Heart right ventricle (tissue), 16 donors: ENCODE measurements at regions not wholly inside any gene's neighbourhood (a gene's known extent, or its start where the extent isn't known, plus 50 kb on each side); places are given as distances from the start of the nearest gene placed in this dataset.

ENCODE experiments used
- ATAC-seq, 8 donors: fragments of 200-7000 bp; cut with Tn5 transposase; one replicate each; pipeline ENCODE4 v1.9.1; 2020; ENCODE audit warnings: mild to moderate bottlenecking in 8 of 8, moderate library complexity in 8 of 8, moderate number of reproducible peaks in 1 of 8
- DNase-seq, 2 donors: peaks; one replicate each; pipeline ENCODE4 v3.0.0-alpha.2; 2020
- H3K27ac ChIP-seq, 10 donors: fragments of 200-600 bp; sonication (generic) in 2 of 10; one replicate each; pipeline versions ENCODE4 v1.5.0 to v1.8.0; 2020 to 2022; ENCODE audit warnings: mild to moderate bottlenecking in 3 of 10
- H3K27me3 ChIP-seq, 7 donors: fragments of 200-600 bp; one replicate each; pipeline ENCODE4 v1.8.0; 2021 to 2022; ENCODE audit warnings: mild to moderate bottlenecking in 2 of 7
- H3K36me3 ChIP-seq, 9 donors: fragments of 200-600 bp; sonication (generic) in 1 of 9; one replicate each; pipeline versions ENCODE4 v1.5.0 to v1.8.0; 2020 to 2022; ENCODE audit warnings: mild to moderate bottlenecking in 2 of 9
- H3K4me1 ChIP-seq, 9 donors: fragments of 200-600 bp; sonication (generic) in 1 of 9; one replicate each; pipeline versions ENCODE4 v1.5.0 to v1.8.0; 2020 to 2022; ENCODE audit warnings: mild to moderate bottlenecking in 4 of 9
- H3K4me3 ChIP-seq, 10 donors: fragments of 200-600 bp; sonication (generic) in 2 of 10; one replicate each; pipeline versions ENCODE4 v1.5.0 to v1.8.0; 2020 to 2022; ENCODE audit warnings: mild to moderate bottlenecking in 7 of 10, moderate library complexity in 2 of 10
- H3K9me3 ChIP-seq, 11 donors: fragments of 200-600 bp in 10 of 11; sonication (generic) in 2 of 11; one replicate each; pipeline versions ENCODE4 v1.5.0 to v1.8.0; 2013 to 2022; ENCODE audit warnings: mild to moderate bottlenecking in 2 of 11, control low read depth in 1 of 11, moderate library complexity in 1 of 11
- WGBS, 2 donors: extraction: QIAGEN DNeasy Blood & Tissue Kit; methylation state at CpG; one replicate each; pipeline ENCODE4 v1.1.7; 2013; ENCODE audit warnings: inconsistent platforms in 1 of 2; 5-methylcytosine and 5-hydroxymethylcytosine counted together
- intact Hi-C, 10 donors: fragments of 100-400 bp; cut with DNase I; formaldehyde crosslinking; loops; one replicate each; pipeline versions ENCODE4 v1.11.1 to v1.14.2; 2022
- TF ChIP-seq, protein P1 (sequence below), 9 donors: fragments of 200-600 bp; sonication (generic) in 2 of 9; IDR thresholded peaks; one replicate each; pipeline versions ENCODE4 v1.5.0 to v1.8.0; 2021 to 2022; ENCODE audit warnings: antibody characterized with exemption in 9 of 9, mild to moderate bottlenecking in 5 of 9, moderate library complexity in 1 of 9
- donor health status: Arrhythmogenic right ventricular cardiomyopathy.
- donor health status: ischemic (EF 13 %, LVEDD 7.1; RV severe dilation, severe dysfunction).
- donor health status: healthy with polysubstance abuse.
- donor health status: DM: no; HTN: yes; CAD: no.
- donor health status: DM: no; HTN: no; CAD: no.
- donor health status: ischemic (EF 25% LVEDD 6.9; RV normal size, moderate dysfunction).
- donor health status: ischemic (EF 25% LVEDD 5.7; RV mildly dilated, moderate dysfunction).
- donor health status: healthy.
- donor health status: DM: yes; HTN: yes; CAD: no.
- donor health status: Ischemic cardiomyopathy.
- donor health status: ischemic (EF 35%, LVEDD 5.7; RV mildly dilated, moderate dysfunction).
- donor health status: nonischemic (EF 11% LVEDD 7.7; RV severe dilation, severe dysfunction).
- donor health status: DM: yes; HTN: yes; CAD: no.
- donor health status: PGD.
- donor health status: ischemic (EF 29% LVEDD 5.4; RV normal size, mild dysfunction).
- donor health status: nonischemic (EF 23%, LVEDD 6.1; RV moderate dilation, normal function).

DNA sequence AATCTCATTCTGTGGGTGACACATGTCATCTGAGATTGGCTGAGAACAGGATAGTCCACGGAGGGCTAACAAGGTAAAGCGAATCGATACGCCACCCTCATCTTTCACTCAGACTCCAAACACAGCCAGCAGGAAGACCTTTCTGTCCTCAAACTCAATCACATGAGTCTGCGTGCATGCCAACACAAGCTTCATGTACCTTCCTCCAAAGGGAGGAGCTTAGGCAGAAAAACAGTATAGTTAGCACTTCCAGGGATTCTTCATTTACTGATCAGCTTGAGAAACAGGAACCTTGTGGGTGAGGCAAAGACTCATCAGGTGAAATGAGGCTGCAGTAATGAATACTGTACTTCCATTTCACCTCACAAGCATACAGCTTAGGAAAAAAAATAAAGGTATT lies 767.1 kb upstream of the API5 start:
- DNase-seq (no peak), ATAC-seq (no peak)
- 61 to 65% methylated on average over 5 of the region's 5 CpGs for WGBS, 2 donors
- Histone ChIP-seq H3K36me3 (no peaks in the 10 kb centered on the region), H3K4me3 (no peak overlapping the region), H3K27ac (no peak overlapping the region), H3K27me3 (no peaks in the 10 kb centered on the region), H3K4me1 (no peaks in the 10 kb centered on the region), H3K9me3 (peaks cover 0 to 15% (median 0%) of the 10 kb centered on the region in 11 donors)
- TF ChIP-seq, protein P1, sequence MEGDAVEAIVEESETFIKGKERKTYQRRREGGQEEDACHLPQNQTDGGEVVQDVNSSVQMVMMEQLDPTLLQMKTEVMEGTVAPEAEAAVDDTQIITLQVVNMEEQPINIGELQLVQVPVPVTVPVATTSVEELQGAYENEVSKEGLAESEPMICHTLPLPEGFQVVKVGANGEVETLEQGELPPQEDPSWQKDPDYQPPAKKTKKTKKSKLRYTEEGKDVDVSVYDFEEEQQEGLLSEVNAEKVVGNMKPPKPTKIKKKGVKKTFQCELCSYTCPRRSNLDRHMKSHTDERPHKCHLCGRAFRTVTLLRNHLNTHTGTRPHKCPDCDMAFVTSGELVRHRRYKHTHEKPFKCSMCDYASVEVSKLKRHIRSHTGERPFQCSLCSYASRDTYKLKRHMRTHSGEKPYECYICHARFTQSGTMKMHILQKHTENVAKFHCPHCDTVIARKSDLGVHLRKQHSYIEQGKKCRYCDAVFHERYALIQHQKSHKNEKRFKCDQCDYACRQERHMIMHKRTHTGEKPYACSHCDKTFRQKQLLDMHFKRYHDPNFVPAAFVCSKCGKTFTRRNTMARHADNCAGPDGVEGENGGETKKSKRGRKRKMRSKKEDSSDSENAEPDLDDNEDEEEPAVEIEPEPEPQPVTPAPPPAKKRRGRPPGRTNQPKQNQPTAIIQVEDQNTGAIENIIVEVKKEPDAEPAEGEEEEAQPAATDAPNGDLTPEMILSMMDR (IDR thresholded peaks at IDR 0.05), result no peak
- intact Hi-C loops, result no loop called here

DNA sequence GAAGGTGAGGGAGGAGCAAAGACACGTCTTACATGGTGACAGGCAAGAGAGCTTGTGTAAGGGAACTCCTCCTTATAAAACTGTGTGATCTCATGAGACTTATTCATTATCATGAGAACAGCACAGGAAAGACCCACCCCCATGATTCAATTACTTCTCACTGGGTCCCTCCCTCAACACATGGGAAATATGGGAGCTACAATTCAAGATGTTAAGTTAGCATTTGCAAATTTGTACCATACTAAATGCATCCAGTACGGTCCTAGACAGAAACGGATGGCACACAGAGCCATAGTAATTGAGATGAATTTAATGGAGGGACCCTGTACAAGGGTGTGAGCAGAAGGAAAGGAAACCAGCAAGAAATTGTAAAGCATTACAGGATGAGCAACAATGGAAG lies 765.8 kb upstream of the API5 start:
- Histone ChIP-seq H3K36me3 (no peaks in the 10 kb centered on the region), H3K27me3 (no peaks in the 10 kb centered on the region), H3K27ac (no peak overlapping the region), H3K4me1 (no peaks in the 10 kb centered on the region), H3K9me3 (peaks cover 0 to 14% (median 0%) of the 10 kb centered on the region in 11 donors), H3K4me3 (no peak overlapping the region)
- no peak for DNase-seq
- ATAC-seq, result no peak
- TF ChIP-seq, protein P1 (IDR thresholded peaks at IDR 0.05), result no peak
- intact Hi-C loops, result no loop called here
- WGBS, 2 donors, result 77 to 78% methylated on average over 3 of the region's 3 CpGs

- Histone ChIP-seq H3K4me1 (no peaks in the 10 kb centered on the region), H3K4me3 (no peak overlapping the region), H3K27ac (no peak overlapping the region), H3K9me3 (no peaks in the 10 kb centered on the region), H3K36me3 (no peaks in the 10 kb centered on the region), H3K27me3 (no peaks in the 10 kb centered on the region)
- TF ChIP-seq, protein P1 (IDR thresholded peaks at IDR 0.05), result no peak
- WGBS, 2 donors, result 65 to 81% methylated on average over 3 of the region's 3 CpGs
- DNase-seq (no peak), ATAC-seq (no peak)
- intact Hi-C loops, result no loop called here
Measured at GRCh38 chr11:42552786-42553185, 759.0 kb upstream of the API5 start.

DNA sequence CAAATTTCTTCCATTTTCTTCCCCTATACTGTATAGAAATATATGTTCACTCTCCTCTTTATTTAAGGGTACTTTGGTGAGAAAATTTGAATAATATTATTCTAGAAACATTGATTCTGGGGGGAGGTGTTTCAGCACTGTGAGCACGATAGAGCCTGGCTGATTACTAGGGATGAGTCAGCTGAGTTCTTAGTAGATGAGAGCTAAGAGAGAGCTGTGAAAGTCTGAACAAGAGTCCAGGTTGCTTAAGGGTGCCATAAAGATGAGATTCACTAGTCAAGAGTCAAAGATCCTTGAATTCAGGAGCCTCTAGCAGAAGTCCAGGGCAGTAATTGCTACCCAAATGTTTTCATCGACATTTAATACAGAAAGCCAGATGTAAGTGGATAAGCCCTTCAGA lies 756.6 kb upstream of the API5 start:
- ATAC-seq, result no peak
- 62 to 69% methylated on average over 2 of the region's 2 CpGs for WGBS, 2 donors
- no peak for DNase-seq
- intact Hi-C loops, result no loop called here
- no peaks in the 10 kb centered on the region for H3K9me3 ChIP-seq
- no peaks in the 10 kb centered on the region for H3K4me1 ChIP-seq
- H3K27me3 ChIP-seq, result no peaks in the 10 kb centered on the region
- H3K27ac ChIP-seq, result no peak overlapping the region
- TF ChIP-seq, protein P1 (IDR thresholded peaks at IDR 0.05), result no peak
- no peak overlapping the region for H3K4me3 ChIP-seq
- H3K36me3 ChIP-seq, result no peaks in the 10 kb centered on the region
